ENCODE measurements at regions not wholly inside any gene's neighbourhood (a gene's known extent, or its start where the extent isn't known, plus 50 kb on each side); places are given as distances from the start of the nearest gene placed in this dataset.

GRCh38 chr15:61634837-61635236 is 405.7 kb upstream of the RORA start:
- Histone ChIP-seq H3K36me3 (ENCODE audit: control insufficient read depth, insufficient read depth, low read length) (no peaks in the 10 kb centered on the region), H4K91ac (ENCODE audit: insufficient read depth, low read depth, low read length) (no peak overlapping the region), H3K4ac (ENCODE audit: low read depth, low read length) (no peak overlapping the region), H4K5ac (ENCODE audit: low read depth, low read length) (no peak overlapping the region), H2BK20ac (ENCODE audit: low read depth, low read length) (no peak overlapping the region), H3K9ac (ENCODE audit: low read depth, low read length) (no peak overlapping the region), H2AK9ac (replicated peaks; ENCODE audit: low read depth, low read length, poor library complexity) (no peak overlapping the region), H3K9me3 (ENCODE audit: control insufficient read depth, insufficient read depth, low read length) (no peaks in the 10 kb centered on the region), H3K9me1 (ENCODE audit: insufficient read depth, low read length) (no peaks in the 10 kb centered on the region), H3K4me2 (ENCODE audit: low read depth, low read length) (no peak overlapping the region), H3K4me3 (ENCODE audit: insufficient read depth, low read depth, low read length) (no peak overlapping the region), H3K27me3 (ENCODE audit: control insufficient read depth, insufficient read depth, low read length) (no peaks in the 10 kb centered on the region), H3K79me1 (ENCODE audit: low read depth in 1 of 2, low read length in 2 of 2) (no peaks in the 10 kb centered on the region), H3K18ac (ENCODE audit: low read depth, low read length) (no peak overlapping the region), H4K20me1 (ENCODE audit: insufficient read depth, low read length) (no peaks in the 10 kb centered on the region), H2BK5ac (ENCODE audit: low read depth, low read length, poor library complexity, severe bottlenecking) (no peak overlapping the region), H3K56ac (ENCODE audit: extremely low read depth, insufficient read depth, low read length) (no peak overlapping the region), H2AK5ac (ENCODE audit: low read depth, low read length) (no peak overlapping the region), H2BK15ac (ENCODE audit: low read depth, low read length) (no peak overlapping the region), H3K23ac (ENCODE audit: low read depth, low read length) (no peak overlapping the region), H3K14ac (replicated peaks; ENCODE audit: low read depth, low read length) (no peak overlapping the region), H2BK120ac (ENCODE audit: low read depth, low read length) (no peak overlapping the region), H4K8ac (ENCODE audit: low read depth in 2 of 2, low read length in 2 of 2) (no peak overlapping the region), H3K4me1 (ENCODE audit: control insufficient read depth, insufficient read depth, low read length) (no peaks in the 10 kb centered on the region), H3K27ac (ENCODE audit: insufficient read depth, low read length) (no peak overlapping the region), H2AFZ (replicated peaks; ENCODE audit: low read length, poor library complexity) (no peak overlapping the region)
- TF ChIP-seq RCOR1 (IDR thresholded peaks at IDR 0.05; ENCODE audit: insufficient replicate concordance, low read length) (no peak), BHLHE40 (IDR thresholded peaks at IDR 0.05; ENCODE audit: low read depth, low read length) (no peak), POLR2A (IDR thresholded peaks at IDR 0.05; ENCODE audit: low read depth, low read length) (no peak), RAD21 (IDR thresholded peaks at IDR 0.05; ENCODE audit: low read length) (no peak), CEBPB (IDR thresholded peaks at IDR 0.05; ENCODE audit: low read depth, low read length) (no peak), FOS (IDR thresholded peaks at IDR 0.05; ENCODE audit: low read depth, low read length) (no peak), MAZ (IDR thresholded peaks at IDR 0.05; ENCODE audit: borderline replicate concordance, low read depth, low read length) (no peak), USF2 (IDR thresholded peaks at IDR 0.05; ENCODE audit: low read depth, low read length) (no peak), SMC3 (IDR thresholded peaks at IDR 0.05; ENCODE audit: low read depth, low read length) (no peak), NFE2L2 (IDR thresholded peaks at IDR 0.05; ENCODE audit: low read depth, low read length) (no peak)
- TF ChIP-seq, protein P1, sequence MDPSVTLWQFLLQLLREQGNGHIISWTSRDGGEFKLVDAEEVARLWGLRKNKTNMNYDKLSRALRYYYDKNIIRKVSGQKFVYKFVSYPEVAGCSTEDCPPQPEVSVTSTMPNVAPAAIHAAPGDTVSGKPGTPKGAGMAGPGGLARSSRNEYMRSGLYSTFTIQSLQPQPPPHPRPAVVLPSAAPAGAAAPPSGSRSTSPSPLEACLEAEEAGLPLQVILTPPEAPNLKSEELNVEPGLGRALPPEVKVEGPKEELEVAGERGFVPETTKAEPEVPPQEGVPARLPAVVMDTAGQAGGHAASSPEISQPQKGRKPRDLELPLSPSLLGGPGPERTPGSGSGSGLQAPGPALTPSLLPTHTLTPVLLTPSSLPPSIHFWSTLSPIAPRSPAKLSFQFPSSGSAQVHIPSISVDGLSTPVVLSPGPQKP (IDR thresholded peaks at IDR 0.05; ENCODE audit: borderline replicate concordance, low read depth, low read length), result no peak
- DNase-seq, result no peak
- BruUV-seq (replicated peaks), result no TSS peak
- intact Hi-C loops (cut with micrococcal nuclease), result no loop called here
- WGBS, 2 experiments (ENCODE audit: extremely low coverage in 2 of 2, insufficient read length in 1 of 2), result no CpG with 5 or more reads among the region's 1 CpG
- dilution Hi-C loops (cut with HindIII; ENCODE audit: low sequenced_read_pairs, unreplicated experiment), result no loop called here
- in situ Hi-C loops (cut with MboI; ENCODE audit: low sequenced_read_pairs), result no loop called here
- POLR2A ChIA-PET (ENCODE audit: unreplicated experiment), result no interaction called here
- CTCF ChIA-PET, result no interaction called here
- ATAC-seq (ENCODE audit: low read depth), result no peak
